NCI-H69 (cell line): ENCODE measurements at regions not wholly inside any gene's neighbourhood (a gene's known extent, or its start where the extent isn't known, plus 50 kb on each side); places are given as distances from the start of the nearest gene placed in this dataset.
"Not testable (repeated sequence)": the region's sequence is repeated elsewhere in the genome, so short reads cannot be mapped to it uniquely, and the experiment has no call there.

Experiments
- DNase-seq: peaks from one replicate; lab custom pipeline; 2025; lab: John Stamatoyannopoulos, UW

GRCh38 chr2:43149482-43150107, 76.8 kb downstream of the ZFP36L2 start:
- peak; percentile 7 for DNase-seq

- DNase-seq, result no peak
Observed at GRCh38 chr2:43146083-43146482, 80.3 kb downstream of the ZFP36L2 start.

- no peak for DNase-seq
Observed at GRCh38 chr2:43144263-43144662, 82.1 kb downstream of the ZFP36L2 start.

- no peak for DNase-seq
Observed at GRCh38 chr2:43143756-43144155, 82.7 kb downstream of the ZFP36L2 start.

DNA sequence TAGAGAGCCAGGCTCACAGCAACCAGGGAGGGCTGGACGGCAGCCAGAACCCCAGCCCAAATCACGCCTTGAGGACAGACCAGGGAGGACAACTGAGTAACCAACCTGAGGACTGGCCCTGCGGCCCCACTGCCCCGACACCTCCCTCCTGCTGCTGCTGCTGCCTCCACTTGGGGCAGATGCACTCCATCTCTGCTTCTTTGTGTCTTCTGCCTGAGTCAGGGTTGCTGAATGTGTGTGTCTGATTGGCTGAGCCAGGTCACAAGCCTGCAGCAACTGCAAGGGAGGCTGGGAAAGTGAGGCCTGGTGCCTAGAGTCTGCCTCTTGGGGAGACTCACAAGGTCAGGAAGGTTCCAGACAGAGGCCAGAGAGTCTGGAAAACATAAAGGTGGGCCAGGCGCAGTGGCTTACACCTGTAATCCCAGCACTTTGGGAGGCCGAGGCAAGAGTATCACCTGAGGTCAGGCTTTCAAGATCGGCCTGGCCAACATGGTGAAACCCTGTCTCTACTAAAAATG, 83.4 kb downstream of the ZFP36L2 start:
- DNase-seq, result no peak

DNA sequence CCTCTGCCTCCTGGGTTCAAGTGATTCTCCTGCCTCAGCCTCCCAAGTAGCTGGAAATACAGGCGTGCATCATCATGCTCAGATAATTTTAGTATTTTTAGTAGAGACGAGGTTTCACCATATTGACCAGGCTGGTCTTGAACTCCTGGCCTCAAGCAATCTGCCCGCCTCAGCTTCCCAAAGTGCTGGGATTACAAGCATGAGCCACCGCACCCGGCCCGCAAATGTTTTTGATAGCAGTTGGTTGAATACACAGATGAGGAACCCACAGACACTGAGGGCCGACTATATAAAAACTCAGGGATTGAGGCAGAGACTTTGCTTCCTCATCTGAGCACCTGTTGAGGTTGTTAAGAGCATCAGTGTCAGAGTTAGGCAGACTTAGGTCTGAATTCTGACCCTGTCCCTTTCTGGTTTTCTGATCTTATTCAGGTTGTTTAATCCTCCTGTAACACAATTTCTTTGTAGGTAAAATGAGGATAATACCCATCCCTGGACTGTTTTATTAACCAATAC, 84.7 kb downstream of the ZFP36L2 start:
- not testable (repeated sequence) for DNase-seq

GRCh38 chr2:43139996-43140621, 86.3 kb downstream of the ZFP36L2 start:
- no peak for DNase-seq

GRCh38 chr2:43139501-43139900, 86.9 kb downstream of the ZFP36L2 start:
- no peak for DNase-seq

- no peak for DNase-seq
Observed at GRCh38 chr2:43138441-43138840, 88.0 kb downstream of the ZFP36L2 start.

DNA sequence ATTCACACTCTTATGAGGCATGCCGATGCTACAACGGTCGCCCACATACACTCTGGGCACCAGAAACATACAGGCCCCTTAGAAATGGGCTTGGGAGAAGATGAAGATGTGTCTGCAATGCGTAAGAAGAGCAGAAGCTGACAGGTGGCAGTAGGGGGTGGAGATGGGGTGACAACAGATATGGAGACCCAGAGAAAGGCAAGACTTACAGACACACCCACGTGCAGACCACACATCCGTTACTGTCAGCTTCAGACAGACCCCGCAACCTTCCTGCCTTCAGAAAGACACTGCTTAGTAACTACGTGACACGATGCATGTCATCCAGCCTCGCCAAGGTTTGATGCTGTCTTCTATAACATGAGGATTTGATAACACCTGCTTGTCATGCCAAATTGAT, 89.5 kb downstream of the ZFP36L2 start:
- no peak for DNase-seq

GRCh38 chr2:43136011-43136799, 90.2 kb downstream of the ZFP36L2 start:
- peak; percentile 7 for DNase-seq

- no peak for DNase-seq
Observed at GRCh38 chr2:43135583-43135982, 90.8 kb downstream of the ZFP36L2 start.

GRCh38 chr2:43134571-43134889, 91.9 kb downstream of the ZFP36L2 start:
- DNase-seq, result no peak

DNA sequence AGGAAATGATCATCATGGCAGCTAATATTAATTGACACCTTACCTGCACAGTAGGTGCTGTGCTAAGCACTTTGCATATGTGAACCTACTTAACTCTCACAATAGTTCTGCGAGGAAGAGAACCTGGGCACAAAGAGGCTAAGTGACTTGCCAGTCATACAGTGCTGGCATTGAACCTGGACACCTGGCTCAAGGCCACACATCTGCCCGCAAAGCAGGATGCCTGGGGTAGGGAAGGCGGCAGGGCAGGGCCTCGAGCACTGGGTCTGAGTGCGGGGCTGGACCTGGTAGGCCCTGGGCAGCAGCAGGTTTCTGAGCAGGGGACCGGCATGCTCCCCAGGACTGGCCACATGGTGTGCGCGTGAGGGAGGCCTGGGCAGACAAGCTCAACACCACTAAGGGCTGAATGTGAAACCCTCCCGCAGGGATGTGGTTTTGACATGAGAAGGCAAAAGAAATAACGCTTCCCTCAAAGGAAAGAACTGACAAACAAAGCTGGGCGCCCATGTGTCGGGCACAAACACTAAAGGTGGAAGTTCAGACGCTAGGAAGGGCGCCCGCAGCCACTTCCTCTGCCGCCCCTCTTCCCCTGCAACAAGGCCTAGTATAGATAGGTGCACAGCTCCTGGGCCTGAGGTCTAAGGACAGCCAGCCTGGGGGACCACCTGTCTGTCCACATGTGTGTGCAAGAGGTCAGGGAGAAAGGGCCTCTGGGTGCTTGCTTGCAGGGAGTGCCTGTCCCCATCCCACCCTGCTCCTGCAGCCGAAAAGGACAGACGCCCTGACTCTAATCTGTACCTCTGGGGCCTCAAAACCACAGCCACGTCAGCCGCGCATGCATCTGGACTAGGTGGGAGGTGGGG, 92.5 kb downstream of the ZFP36L2 start:
- DNase-seq, result no peak

DNA sequence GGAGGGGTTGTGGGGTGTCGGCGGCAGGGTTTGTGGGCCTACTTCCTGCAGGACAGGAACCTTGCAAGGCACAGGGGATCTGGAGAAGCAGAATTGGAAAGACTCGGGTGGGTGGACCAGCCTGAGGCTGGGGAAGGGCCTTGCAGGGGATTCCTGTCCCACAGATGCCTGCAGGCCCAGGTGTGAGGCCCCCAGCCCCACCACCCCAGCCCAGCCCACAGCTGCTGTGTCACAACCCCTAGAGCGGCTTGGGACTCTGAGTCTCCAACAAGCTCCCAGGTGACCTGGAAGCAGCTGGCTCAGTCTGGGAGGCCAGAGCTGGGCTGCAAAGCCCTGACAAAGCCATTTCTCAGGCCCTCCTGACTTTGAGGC, 93.1 kb downstream of the ZFP36L2 start:
- no peak for DNase-seq

DNA sequence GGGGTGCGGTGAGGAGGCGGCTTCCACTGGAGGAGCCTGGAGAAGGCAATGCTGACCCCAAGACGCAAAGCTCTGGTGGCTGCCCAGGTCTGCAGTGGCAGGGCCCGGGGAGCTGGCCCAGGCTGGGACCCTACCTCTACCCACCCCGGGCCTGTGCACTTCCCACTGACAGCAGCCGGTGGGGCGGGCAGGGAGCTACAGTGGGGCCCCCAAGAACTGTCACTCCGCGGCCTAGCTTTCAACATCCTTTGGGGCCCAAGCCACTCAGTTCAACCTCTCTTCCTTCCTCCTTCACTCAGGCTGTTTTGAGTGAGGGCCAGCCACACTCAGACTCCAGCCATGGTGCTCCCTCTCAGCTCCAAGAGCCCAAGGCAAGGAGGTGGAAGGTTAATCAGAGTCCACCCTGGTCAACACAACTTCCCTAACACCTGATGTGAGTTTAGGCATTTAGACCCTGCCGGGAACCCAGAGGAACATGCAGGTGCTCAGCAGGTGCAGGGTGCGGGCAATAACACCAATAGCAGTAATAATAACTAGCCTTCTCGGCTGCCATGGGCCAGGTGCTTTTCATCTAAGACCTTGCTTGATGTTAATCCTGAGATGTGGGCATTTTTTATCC, 93.6 kb downstream of the ZFP36L2 start:
- DNase-seq, result no peak

DNA sequence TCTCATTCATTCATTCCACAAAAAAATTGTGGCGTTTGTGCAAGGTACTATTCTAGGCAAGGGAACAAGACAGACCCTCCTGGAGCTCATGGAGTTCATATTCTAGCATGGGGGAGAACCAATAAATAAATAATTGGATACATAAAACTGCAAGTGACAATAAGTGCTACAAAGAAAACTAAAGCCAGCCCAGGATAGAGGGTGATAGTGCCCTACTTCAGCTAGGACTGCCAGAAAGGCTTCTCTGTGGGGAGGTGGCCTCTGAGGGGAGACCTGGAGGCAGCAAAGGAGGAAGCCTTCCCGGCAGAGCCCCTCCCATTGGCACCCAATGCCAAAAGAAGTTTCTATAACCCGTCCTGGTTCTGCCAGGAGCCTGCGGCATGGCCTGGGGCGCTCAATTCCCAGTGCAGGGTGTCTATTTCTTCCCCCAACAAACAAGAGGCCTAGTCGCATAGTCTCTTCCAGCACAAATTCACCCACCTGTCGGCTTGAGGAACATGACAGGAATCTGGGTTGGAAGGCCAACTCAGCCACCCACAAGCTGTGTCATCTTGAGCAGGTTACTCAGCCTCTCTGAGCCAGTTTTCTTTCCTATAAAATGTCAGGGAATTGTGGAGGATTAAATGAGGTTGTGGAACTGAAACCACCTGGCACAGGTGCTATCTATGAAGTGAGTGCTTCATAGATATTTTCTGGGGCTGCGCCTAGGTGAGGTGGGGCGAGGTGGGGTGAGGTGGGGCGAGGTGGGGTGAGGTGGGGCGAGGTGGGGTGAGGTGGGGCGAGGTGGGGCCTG, 94.3 kb downstream of the ZFP36L2 start:
- DNase-seq, result no peak

GRCh38 chr2:43131051-43131889, 95.1 kb downstream of the ZFP36L2 start:
- DNase-seq, result peak; percentile 66

GRCh38 chr2:43130548-43130875, 95.9 kb downstream of the ZFP36L2 start:
- no peak for DNase-seq
